WTC11 (cell line): ENCODE measurements at regions not wholly inside any gene's neighbourhood (a gene's known extent, or its start where the extent isn't known, plus 50 kb on each side); places are given as distances from the start of the nearest gene placed in this dataset.

Experiments
- ATAC-seq: fragments of 200-7000 bp; cut with Tn5 transposase; 2 replicates; pipeline ENCODE4 v1.10.0; 2021; ENCODE audit warnings: mild to moderate bottlenecking, moderate library complexity
- CTCF ChIA-PET: fragments of 300-600 bp; sonication (Branson Sonifier 250); formaldehyde crosslinking; loops from one replicate; lab custom pipeline; 2021; ENCODE audit warnings: antibody characterized with exemption; lab: Charles Lee
- POLR2A ChIA-PET: fragments of 350-600 bp; sonication (Branson Sonifier 250); formaldehyde crosslinking; loops from one replicate; lab custom pipeline; 2021; ENCODE audit warnings: antibody characterized with exemption; lab: Charles Lee
- DNase-seq: peaks from one replicate; pipeline ENCODE4 v3.0.0; 2021; ENCODE audit warnings: low spot score
- H3K27ac Mint-ChIP-seq: 2 replicates; pipeline ENCODE4 v1.8.0; 2021; ENCODE audit warnings: mixed read lengths
- H3K27me3 Mint-ChIP-seq: 2 replicates; pipeline ENCODE4 v1.8.0; 2021; ENCODE audit warnings: low read depth, mild to moderate bottlenecking, moderate library complexity, mixed read lengths
- H3K36me3 Mint-ChIP-seq: 2 replicates; pipeline ENCODE4 v1.8.0; 2021; ENCODE audit warnings: mixed read lengths
- H3K4me1 Mint-ChIP-seq: 2 replicates; pipeline ENCODE4 v1.8.0; 2022; ENCODE audit warnings: mixed read lengths
- H3K4me3 Mint-ChIP-seq: 2 replicates; pipeline ENCODE4 v1.8.0; 2021; ENCODE audit warnings: mild to moderate bottlenecking, moderate library complexity, mixed read lengths
- H3K9me3 Mint-ChIP-seq: 2 replicates; pipeline ENCODE4 v1.8.0; 2021; ENCODE audit warnings: mixed read lengths
- AR ChIP-seq: fragments of 250-450 bp; sonication (Bioruptor Pico); IDR thresholded peaks from 2 replicates; pipeline ENCODE4 v1.9.0; 2021; ENCODE audit warnings: mild to moderate bottlenecking
- CREM ChIP-seq: sonication (generic); formaldehyde crosslinking; IDR thresholded peaks from 2 replicates; pipeline ENCODE4 v1.8.1; 2022; ENCODE audit warnings: mild to moderate bottlenecking, missing genetic modification reagents, moderate library complexity
- FOXP1 ChIP-seq: sonication (generic); formaldehyde crosslinking; IDR thresholded peaks from 2 replicates; pipeline ENCODE4 v1.8.0; 2022; ENCODE audit warnings: missing genetic modification reagents, mild to moderate bottlenecking, moderate library complexity, borderline replicate concordance
- HMGA2 ChIP-seq: fragments of 250-450 bp; sonication (Bioruptor Pico); IDR thresholded peaks from 2 replicates; pipeline ENCODE4 v1.4.0; 2021; ENCODE audit warnings: mild to moderate bottlenecking, moderate library complexity
- IRF2 ChIP-seq: sonication (generic); formaldehyde crosslinking; IDR thresholded peaks from 2 replicates; pipeline ENCODE4 v1.8.0; 2022; ENCODE audit warnings: low read depth, missing genetic modification reagents, borderline replicate concordance
- JAZF1 ChIP-seq: fragments of 250-450 bp; sonication (Bioruptor Pico); IDR thresholded peaks from 2 replicates; pipeline ENCODE4 v1.9.0; 2021; ENCODE audit warnings: moderate library complexity, mild to moderate bottlenecking, inconsistent platforms
- MAX ChIP-seq: sonication (generic); formaldehyde crosslinking; IDR thresholded peaks from 2 replicates; pipeline ENCODE4 v1.8.0; 2022; ENCODE audit warnings: mild to moderate bottlenecking, missing genetic modification reagents
- NR2C2 ChIP-seq: sonication (generic); formaldehyde crosslinking; IDR thresholded peaks from 2 replicates; pipeline ENCODE4 v1.8.0; 2022; ENCODE audit warnings: mild to moderate bottlenecking, missing genetic modification reagents
- PREB ChIP-seq: sonication (generic); formaldehyde crosslinking; IDR thresholded peaks from 2 replicates; pipeline ENCODE4 v1.8.1; 2022; ENCODE audit warnings: mild to moderate bottlenecking, missing genetic modification reagents, moderate library complexity, borderline replicate concordance
- RORB ChIP-seq: fragments of 250-450 bp; sonication (Bioruptor Pico); IDR thresholded peaks from 2 replicates; pipeline ENCODE4 v1.9.0; 2021; ENCODE audit warnings: mild to moderate bottlenecking
- SMAD3 ChIP-seq: sonication (generic); formaldehyde crosslinking; IDR thresholded peaks from 2 replicates; pipeline ENCODE4 v1.8.0; 2022; ENCODE audit warnings: missing genetic modification reagents, mild to moderate bottlenecking, borderline replicate concordance
- SOX15 ChIP-seq: fragments of 250-450 bp; sonication (Bioruptor Pico); IDR thresholded peaks from 2 replicates; pipeline ENCODE4 v1.9.0; 2021; ENCODE audit warnings: mild to moderate bottlenecking
- STAT6 ChIP-seq: sonication (generic); formaldehyde crosslinking; conservative IDR thresholded peaks from 2 replicates; pipeline ENCODE4 v1.8.1; 2023; ENCODE audit warnings: mild to moderate bottlenecking, low read depth, missing genetic modification reagents, moderate library complexity
- TCF7 ChIP-seq: sonication (generic); formaldehyde crosslinking; IDR thresholded peaks from 2 replicates; pipeline ENCODE4 v1.8.0; 2022; ENCODE audit warnings: mild to moderate bottlenecking, low read depth, missing genetic modification reagents, moderate library complexity
- TEAD4 ChIP-seq: sonication (generic); formaldehyde crosslinking; IDR thresholded peaks from 2 replicates; pipeline ENCODE4 v1.8.0; 2022; ENCODE audit warnings: mild to moderate bottlenecking, missing genetic modification reagents
- ZNF138 ChIP-seq: sonication (generic); formaldehyde crosslinking; conservative IDR thresholded peaks from 2 replicates; pipeline ENCODE4 v1.8.1; 2022; ENCODE audit warnings: mild to moderate bottlenecking, moderate library complexity, missing genetic modification reagents
- ZNF532 ChIP-seq: fragments of 250-450 bp; sonication (Bioruptor Pico); IDR thresholded peaks from 2 replicates; pipeline ENCODE4 v1.9.0; 2021; ENCODE audit warnings: mild to moderate bottlenecking, borderline replicate concordance
- ZSCAN18 ChIP-seq: fragments of 250-450 bp; sonication (Bioruptor Pico); IDR thresholded peaks from 2 replicates; pipeline ENCODE4 v2.1.2; 2022; ENCODE audit warnings: mild to moderate bottlenecking, moderate library complexity

- peak overlapping the region; percentile 25; the same call in 1 of the 2 replicates for H3K27ac Mint-ChIP-seq
- no peaks in the 10 kb centered on the region; the same call in 1 of the 2 replicates for H3K36me3 Mint-ChIP-seq
- ChIA-PET POLR2A (no interaction called here), CTCF (no interaction called here)
- peaks cover 15% of the 10 kb centered on the region for H3K27me3 Mint-ChIP-seq
- no peak for DNase-seq
- ATAC-seq: peak; percentile 68
- no peak for TF ChIP-seq MAX (CRISPR knock-in tag)
- TF ChIP-seq, all 79 proteins: peak for 0
- no peak overlapping the region for H3K4me3 Mint-ChIP-seq
- peaks cover 50% of the 10 kb centered on the region for H3K4me1 Mint-ChIP-seq
- peaks cover 6% of the 10 kb centered on the region; the same call in 1 of the 2 replicates for H3K9me3 Mint-ChIP-seq
These were observed 132.3 kb upstream of the EPHA4 start for GRCh38 chr2:221704442-221704841.

GRCh38 chr2:221693365-221693764, 121.3 kb upstream of the EPHA4 start:
- Mint-ChIP-seq H3K9me3 (peaks cover 10% of the 10 kb centered on the region; the same call in 1 of the 2 replicates), H3K4me1 (peaks cover 3% of the 10 kb centered on the region), H3K27ac (no peak overlapping the region), H3K27me3 (no peaks in the 10 kb centered on the region; the same call in 1 of the 2 replicates), H3K36me3 (no peaks in the 10 kb centered on the region), H3K4me3 (no peak overlapping the region)
- ChIA-PET CTCF (no interaction called here), POLR2A (no interaction called here)
- ATAC-seq (no peak), DNase-seq (no peak)
- TF ChIP-seq ZNF138 (CRISPR knock-in tag) (no peak), IRF2 (CRISPR knock-in tag) (no peak), TEAD4 (CRISPR knock-in tag) (no peak), PREB (CRISPR knock-in tag) (no peak), SMAD3 (CRISPR knock-in tag) (no peak), CREM (CRISPR knock-in tag) (no peak), STAT6 (no peak), JAZF1 (CRISPR knock-in tag) (no peak), FOXP1 (CRISPR knock-in tag) (no peak)

GRCh38 chr2:221691571-221691970, 119.5 kb upstream of the EPHA4 start:
- ChIA-PET POLR2A (no interaction called here), CTCF (no interaction called here)
- DNase-seq (no peak), ATAC-seq (no peak)
- H3K36me3 Mint-ChIP-seq: no peaks in the 10 kb centered on the region
- no peak overlapping the region for H3K27ac Mint-ChIP-seq
- no peaks in the 10 kb centered on the region; the same call in 1 of the 2 replicates for H3K27me3 Mint-ChIP-seq
- peaks cover 5% of the 10 kb centered on the region; the same call in 1 of the 2 replicates for H3K9me3 Mint-ChIP-seq
- no peak overlapping the region for H3K4me3 Mint-ChIP-seq
- H3K4me1 Mint-ChIP-seq: peaks cover 3% of the 10 kb centered on the region
- TF ChIP-seq PREB (CRISPR knock-in tag): no peak
- TF ChIP-seq RORB: no peak
- TF ChIP-seq ZNF532 (CRISPR knock-in tag): no peak
- TF ChIP-seq HMGA2: no peak
- no peak for TF ChIP-seq TCF7 (CRISPR knock-in tag)
- TF ChIP-seq NR2C2 (CRISPR knock-in tag): no peak
- TF ChIP-seq SOX15 (CRISPR knock-in tag): no peak
- TF ChIP-seq ZSCAN18: no peak
- no peak for TF ChIP-seq AR
